Activated CD4-positive, alpha-beta T cell treated with anti-CD3 and anti-CD28 coated beads for 4 hours (primary cell): ENCODE measurements at regions not wholly inside any gene's neighbourhood (a gene's known extent, or its start where the extent isn't known, plus 50 kb on each side); places are given as distances from the start of the nearest gene placed in this dataset.

Experiments used
- DNase-seq, 2 donors: peaks; one replicate each; pipeline ENCODE4 v3.0.0-alpha.2; 2020

GRCh38 chr5:158285698-158286097 lies 426.8 kb upstream of the CLINT1 start:
- DNase-seq: no peak

- DNase-seq: no peak
Measured at GRCh38 chr5:158284242-158284641, 425.3 kb upstream of the CLINT1 start.

- DNase-seq: no peak
Measured at GRCh38 chr5:158283397-158283796, 424.5 kb upstream of the CLINT1 start.

GRCh38 chr5:158278216-158278925 lies 419.4 kb upstream of the CLINT1 start:
- DNase-seq: no peak

GRCh38 chr5:158277276-158277675 lies 418.3 kb upstream of the CLINT1 start:
- no peak for DNase-seq

- no peak for DNase-seq
Measured at GRCh38 chr5:158276692-158277091, 417.7 kb upstream of the CLINT1 start.

- DNase-seq: no peak
Measured at GRCh38 chr5:158275511-158275910, 416.6 kb upstream of the CLINT1 start.

GRCh38 chr5:158273035-158273434 lies 414.1 kb upstream of the CLINT1 start:
- DNase-seq: no peak

GRCh38 chr5:158272409-158272808 lies 413.5 kb upstream of the CLINT1 start:
- DNase-seq: no peak

- no peak for DNase-seq
Measured at GRCh38 chr5:158270996-158271554, 412.1 kb upstream of the CLINT1 start.

- DNase-seq: no peak
Measured at GRCh38 chr5:158268286-158268685, 409.3 kb upstream of the CLINT1 start.

- DNase-seq: no peak
Measured at GRCh38 chr5:158267228-158267627, 408.3 kb upstream of the CLINT1 start.

GRCh38 chr5:158265931-158266700 lies 407.2 kb upstream of the CLINT1 start:
- no peak for DNase-seq

GRCh38 chr5:158265346-158265745 lies 406.4 kb upstream of the CLINT1 start:
- no peak for DNase-seq

- DNase-seq: no peak
Measured at GRCh38 chr5:158264264-158264663, 405.3 kb upstream of the CLINT1 start.

- no peak for DNase-seq
Measured at GRCh38 chr5:158261674-158262367, 402.9 kb upstream of the CLINT1 start.

GRCh38 chr5:158256096-158256495 lies 397.2 kb upstream of the CLINT1 start:
- no peak for DNase-seq

GRCh38 chr5:158255609-158256008 lies 396.7 kb upstream of the CLINT1 start:
- DNase-seq: no peak

GRCh38 chr5:158246661-158247060 lies 387.7 kb upstream of the CLINT1 start:
- no peak for DNase-seq

- no peak for DNase-seq
Measured at GRCh38 chr5:158245513-158245912, 386.6 kb upstream of the CLINT1 start.

GRCh38 chr5:158244882-158245281 lies 385.9 kb upstream of the CLINT1 start:
- no peak for DNase-seq

GRCh38 chr5:158236511-158237335 lies 377.8 kb upstream of the CLINT1 start:
- no peak for DNase-seq

GRCh38 chr5:158235159-158235547 lies 376.2 kb upstream of the CLINT1 start:
- DNase-seq: no peak
